PC-9 (cell line): ENCODE measurements at regions not wholly inside any gene's neighbourhood (a gene's known extent, or its start where the extent isn't known, plus 50 kb on each side); places are given as distances from the start of the nearest gene placed in this dataset.
A peak's percentile ranks its signal among the peaks of the same experiment; 100 is the strongest.

Experiments
- BruUV-seq: library from RNA; stranded (reverse); fragments of 400-500 nt; replicated peaks from 2 replicates; lab custom pipeline; 2021; lab: Mats Ljungman, UMichigan
- CTCF ChIA-PET: fragments of 300-600 bp; sonication (Branson Sonifier 250); formaldehyde crosslinking; loops from one replicate; lab custom pipeline; 2022; ENCODE audit warnings: antibody characterized with exemption; lab: Charles Lee
- POLR2A ChIA-PET: fragments of 300-600 bp; sonication (Branson Sonifier 250); formaldehyde crosslinking; loops from one replicate; lab custom pipeline; 2022; ENCODE audit warnings: antibody characterized with exemption; ENCODE audit not compliant: unreplicated experiment; lab: Charles Lee
- DNase-seq, 2 experiments: peaks; one replicate each; pipeline versions ENCODE4 v3.0.0 to v3.0.0-alpha.2; 2015 to 2022; ENCODE audit warnings: mixed read lengths in 1 of 2
- H2AFZ ChIP-seq: fragments of 200-600 bp; sonication (generic); 2 replicates; pipeline ENCODE4 v1.8.1; 2017; ENCODE audit warnings: antibody characterized with exemption
- H3F3A ChIP-seq: fragments of 200-600 bp; sonication (generic); 2 replicates; pipeline ENCODE4 v1.8.1; 2017; ENCODE audit warnings: antibody characterized with exemption, mild to moderate bottlenecking, low read depth; ENCODE audit not compliant: insufficient read depth
- H3K27ac ChIP-seq: fragments of 200-600 bp; sonication (generic); 2 replicates; pipeline ENCODE4 v1.6.1; 2016; ENCODE audit warnings: mixed run types
- H3K27me3 ChIP-seq: fragments of 200-600 bp; sonication (generic); 2 replicates; pipeline ENCODE4 v1.6.1; 2016; ENCODE audit warnings: low read depth, mixed run types; ENCODE audit not compliant: insufficient read depth
- H3K36me3 ChIP-seq: fragments of 200-600 bp; sonication (generic); 2 replicates; pipeline ENCODE4 v1.6.1; 2016; ENCODE audit warnings: low read depth, mixed run types
- H3K4me1 ChIP-seq: fragments of 200-600 bp; sonication (generic); replicated peaks from 2 replicates; pipeline ENCODE4 v1.6.1; 2016; ENCODE audit warnings: mixed run types; ENCODE audit not compliant: insufficient read depth
- H3K4me2 ChIP-seq: fragments of 200-600 bp; sonication (generic); 2 replicates; pipeline ENCODE4 v1.6.1; 2017; ENCODE audit warnings: mixed run types
- H3K4me3 ChIP-seq: fragments of 200-600 bp; sonication (generic); 2 replicates; pipeline ENCODE4 v1.6.1; 2016; ENCODE audit warnings: mixed run types
- H3K79me2 ChIP-seq: fragments of 200-600 bp; sonication (generic); 2 replicates; pipeline ENCODE4 v1.6.1; 2017; ENCODE audit warnings: low read depth, mixed run types
- H3K9me2 ChIP-seq: fragments of 200-600 bp; sonication (generic); 2 replicates; pipeline ENCODE4 v1.8.1; 2017; ENCODE audit warnings: mild to moderate bottlenecking; ENCODE audit not compliant: insufficient read depth
- H3K9me3 ChIP-seq: fragments of 200-600 bp; sonication (generic); 2 replicates; pipeline ENCODE4 v1.8.1; 2016; ENCODE audit warnings: low read depth; ENCODE audit not compliant: insufficient read depth
- H4K20me1 ChIP-seq: fragments of 200-600 bp; sonication (generic); 2 replicates; pipeline ENCODE4 v1.8.1; 2017; ENCODE audit not compliant: insufficient read depth
- CTCF ChIP-seq: fragments of 200-600 bp; sonication (generic); conservative IDR thresholded peaks from 2 replicates; pipeline ENCODE4 v1.6.1; 2017; ENCODE audit warnings: mixed run types, antibody characterized with exemption, mild to moderate bottlenecking, moderate library complexity
- EZH2 ChIP-seq: fragments of 200-600 bp; sonication (generic); IDR thresholded peaks from 2 replicates; pipeline ENCODE4 v1.8.0; 2017; ENCODE audit warnings: antibody characterized with exemption, low read depth
- intact Hi-C: fragments of 100-400 bp; cut with micrococcal nuclease; formaldehyde crosslinking; loops from one replicate; pipeline ENCODE4 v1.10.0; 2022; ENCODE audit not compliant: unreplicated experiment

DNA sequence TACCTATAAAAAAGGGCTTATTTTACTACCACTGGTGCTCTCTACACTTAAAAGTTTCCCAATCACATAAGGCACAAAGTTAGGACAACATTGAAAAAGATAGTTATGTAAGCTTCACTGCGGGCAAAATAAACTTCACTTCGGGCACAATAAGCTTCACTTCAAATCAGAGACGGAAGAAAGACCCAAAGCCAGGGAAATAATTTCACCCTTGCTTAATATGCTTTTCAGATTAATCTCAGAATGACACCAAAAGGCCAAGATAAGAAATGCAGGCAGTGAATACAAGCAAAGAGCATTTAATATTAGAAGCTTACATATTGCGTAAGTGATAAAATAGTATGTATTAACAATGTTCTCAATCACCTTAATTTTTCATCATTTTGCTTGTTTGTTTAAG is 444.2 kb downstream of the SETD4 start:
- Histone ChIP-seq H3K9me2 (no peaks in the 10 kb centered on the region), H3K4me2 (no peak overlapping the region), H3K4me1 (peaks cover 11% of the 10 kb centered on the region), H3K27ac (no peak overlapping the region), H3K36me3 (no peaks in the 10 kb centered on the region), H3F3A (peaks cover 8% of the 10 kb centered on the region; the same call in 1 of the 2 replicates), H2AFZ (no peak overlapping the region), H4K20me1 (no peaks in the 10 kb centered on the region), H3K4me3 (no peak overlapping the region), H3K27me3 (no peaks in the 10 kb centered on the region), H3K79me2 (no peaks in the 10 kb centered on the region), H3K9me3 (no peaks in the 10 kb centered on the region)
- ChIA-PET CTCF (no interaction called here), POLR2A (no interaction called here)
- peak in 1 of 2 experiments; percentile 35 for DNase-seq
- intact Hi-C loops, result no loop called here
- BruUV-seq, result no TSS peak
- TF ChIP-seq CTCF (no peak; the same call in 1 of the 2 replicates), EZH2 (no peak)

GRCh38 chr21:35615325-35615724 is 445.0 kb downstream of the SETD4 start:
- H4K20me1 ChIP-seq, result no peaks in the 10 kb centered on the region
- H3K4me1 ChIP-seq, result peaks cover 11% of the 10 kb centered on the region
- BruUV-seq, result no TSS peak
- TF ChIP-seq EZH2, result no peak
- TF ChIP-seq CTCF, result no peak
- no peak overlapping the region for H3K27ac ChIP-seq
- H3K4me2 ChIP-seq, result no peak overlapping the region
- no peaks in the 10 kb centered on the region for H3K36me3 ChIP-seq
- ChIA-PET CTCF (no interaction called here), POLR2A (no interaction called here)
- intact Hi-C loops, result no loop called here
- H3F3A ChIP-seq, result peaks cover 8% of the 10 kb centered on the region; the same call in 1 of the 2 replicates
- no peaks in the 10 kb centered on the region for H3K9me3 ChIP-seq
- H3K4me3 ChIP-seq, result no peak overlapping the region
- H3K27me3 ChIP-seq, result no peaks in the 10 kb centered on the region
- DNase-seq, result no peak
- no peak overlapping the region for H2AFZ ChIP-seq
- H3K9me2 ChIP-seq, result no peaks in the 10 kb centered on the region
- no peaks in the 10 kb centered on the region for H3K79me2 ChIP-seq

DNA sequence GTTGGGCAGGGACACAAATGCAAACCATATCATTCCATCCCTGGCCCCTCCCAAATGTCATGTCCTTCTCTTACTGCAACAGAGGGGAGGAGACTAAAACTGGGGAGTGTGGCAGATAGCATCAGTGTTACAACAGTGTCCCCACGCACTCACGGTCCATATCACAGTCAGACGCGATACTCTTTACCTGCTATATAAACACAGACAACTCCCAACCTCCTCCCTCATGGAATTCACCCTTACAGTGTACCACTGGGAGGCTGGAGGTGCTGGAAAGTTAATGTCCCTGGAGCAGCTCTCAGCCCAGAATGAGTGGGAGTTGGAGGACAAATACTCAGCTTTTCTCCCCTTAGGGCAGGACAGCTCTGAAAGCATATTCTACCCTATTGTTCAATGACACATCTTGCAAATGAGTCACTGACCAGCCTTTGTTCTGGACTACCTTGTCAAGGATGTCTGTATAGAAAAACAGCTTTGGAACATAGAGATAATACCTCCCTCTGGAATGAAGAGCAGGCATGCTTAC is 445.9 kb downstream of the SETD4 start:
- Histone ChIP-seq H3K4me3 (no peak overlapping the region), H3K27me3 (no peaks in the 10 kb centered on the region), H2AFZ (no peak overlapping the region), H3K9me3 (no peaks in the 10 kb centered on the region), H3K4me2 (no peak overlapping the region), H3F3A (peaks cover 6% of the 10 kb centered on the region; the same call in 1 of the 2 replicates), H3K4me1 (peaks cover 8% of the 10 kb centered on the region), H3K36me3 (no peaks in the 10 kb centered on the region), H4K20me1 (no peaks in the 10 kb centered on the region), H3K9me2 (no peaks in the 10 kb centered on the region), H3K27ac (no peak overlapping the region), H3K79me2 (no peaks in the 10 kb centered on the region)
- TF ChIP-seq EZH2, result no peak
- TF ChIP-seq CTCF, result no peak
- intact Hi-C loops, result no loop called here
- peak in 1 of 2 experiments; percentile 13 for DNase-seq
- ChIA-PET CTCF (no interaction called here), POLR2A (interaction anchor here (0.6 kb wide), 1 partner anchor 50 kb away, joined by 5 read pairs; no protein-coding TSS in a partner anchor)
- no TSS peak for BruUV-seq
